ENCODE measurements at regions not wholly inside any gene's neighbourhood (a gene's known extent, or its start where the extent isn't known, plus 50 kb on each side); places are given as distances from the start of the nearest gene placed in this dataset.

GRCh38 chr10:25707572-25707971, 226.5 kb upstream of the MYO3A start:
- Histone ChIP-seq H3F3A (ENCODE audit: control insufficient read depth, insufficient read depth) (no peaks in the 10 kb centered on the region), H3K9me3 (ENCODE audit: control insufficient read depth, insufficient read depth, low read length) (no peaks in the 10 kb centered on the region), H3K4me3 (ENCODE audit: low read length) (no peak overlapping the region), H3K4me1 (ENCODE audit: control insufficient read depth, low read length) (no peaks in the 10 kb centered on the region), H3K4me2 (ENCODE audit: low read length) (no peak overlapping the region), H3K9me2 (replicated peaks; ENCODE audit: control insufficient read depth, low read length) (no peaks in the 10 kb centered on the region), H3K79me2 (ENCODE audit: control insufficient read depth, low read length) (no peaks in the 10 kb centered on the region), H3K36me3 (ENCODE audit: control insufficient read depth, low read length) (no peaks in the 10 kb centered on the region), H4K20me1 (ENCODE audit: control insufficient read depth, insufficient read depth, low read depth, low read length) (no peaks in the 10 kb centered on the region), H3K27me3 (ENCODE audit: control insufficient read depth, low read length) (no peaks in the 10 kb centered on the region), H3K27ac (ENCODE audit: low read depth, low read length) (no peak overlapping the region)
- no peak for TF ChIP-seq CTCF (IDR thresholded peaks at IDR 0.05; ENCODE audit: low read depth, low read length, poor library complexity, severe bottlenecking)
- TF ChIP-seq EZH2phosphoT487 (IDR thresholded peaks at IDR 0.05; ENCODE audit: borderline replicate concordance, low read length) = no peak

GRCh38 chr10:25707976-25708671, 225.9 kb upstream of the MYO3A start:
- no peaks in the 10 kb centered on the region for H3K9me3 ChIP-seq (ENCODE audit: control insufficient read depth, insufficient read depth, low read length)
- H3K4me2 ChIP-seq (ENCODE audit: low read length) = no peak overlapping the region
- no peaks in the 10 kb centered on the region for H3K79me2 ChIP-seq (ENCODE audit: control insufficient read depth, low read length)
- no peaks in the 10 kb centered on the region for H3K4me1 ChIP-seq (ENCODE audit: control insufficient read depth, low read length)
- no peak overlapping the region for H3K27ac ChIP-seq (ENCODE audit: low read depth, low read length)
- no peaks in the 10 kb centered on the region for H3F3A ChIP-seq (ENCODE audit: control insufficient read depth, insufficient read depth)
- no peaks in the 10 kb centered on the region for H3K27me3 ChIP-seq (ENCODE audit: control insufficient read depth, low read length)
- H3K9me2 ChIP-seq (replicated peaks; ENCODE audit: control insufficient read depth, low read length) = no peaks in the 10 kb centered on the region
- no peak overlapping the region for H3K4me3 ChIP-seq (ENCODE audit: low read length)
- TF ChIP-seq EZH2phosphoT487 (IDR thresholded peaks at IDR 0.05; ENCODE audit: borderline replicate concordance, low read length) (no peak), CTCF (IDR thresholded peaks at IDR 0.05; ENCODE audit: low read depth, low read length, poor library complexity, severe bottlenecking) (no peak)
- no peaks in the 10 kb centered on the region for H4K20me1 ChIP-seq (ENCODE audit: control insufficient read depth, insufficient read depth, low read depth, low read length)
- H3K36me3 ChIP-seq (ENCODE audit: control insufficient read depth, low read length) = no peaks in the 10 kb centered on the region

- no peaks in the 10 kb centered on the region for H3K79me2 ChIP-seq (ENCODE audit: control insufficient read depth, low read length)
- H3K4me3 ChIP-seq (ENCODE audit: low read length) = no peak overlapping the region
- H3K4me1 ChIP-seq (ENCODE audit: control insufficient read depth, low read length) = peaks cover 7% of the 10 kb centered on the region
- no peak overlapping the region for H3K4me2 ChIP-seq (ENCODE audit: low read length)
- TF ChIP-seq CTCF (IDR thresholded peaks at IDR 0.05; ENCODE audit: low read depth, low read length, poor library complexity, severe bottlenecking) = no peak
- TF ChIP-seq EZH2phosphoT487 (IDR thresholded peaks at IDR 0.05; ENCODE audit: borderline replicate concordance, low read length) = no peak
- H3K9me3 ChIP-seq (ENCODE audit: control insufficient read depth, insufficient read depth, low read length) = no peaks in the 10 kb centered on the region
- H3F3A ChIP-seq (ENCODE audit: control insufficient read depth, insufficient read depth) = no peaks in the 10 kb centered on the region
- no peaks in the 10 kb centered on the region for H3K27me3 ChIP-seq (ENCODE audit: control insufficient read depth, low read length)
- H3K9me2 ChIP-seq (replicated peaks; ENCODE audit: control insufficient read depth, low read length) = no peaks in the 10 kb centered on the region
- H3K36me3 ChIP-seq (ENCODE audit: control insufficient read depth, low read length) = no peaks in the 10 kb centered on the region
- no peaks in the 10 kb centered on the region for H4K20me1 ChIP-seq (ENCODE audit: control insufficient read depth, insufficient read depth, low read depth, low read length)
- no peak overlapping the region for H3K27ac ChIP-seq (ENCODE audit: low read depth, low read length)
Measured at GRCh38 chr10:25713894-25714240, 220.2 kb upstream of the MYO3A start.

All from DOHH2 (cell line).